ENCODE measurements at regions not wholly inside any gene's neighbourhood (a gene's known extent, or its start where the extent isn't known, plus 50 kb on each side); places are given as distances from the start of the nearest gene placed in this dataset.
"Not testable (repeated sequence)": the region's sequence is repeated elsewhere in the genome, so short reads cannot be mapped to it uniquely, and the experiment has no call there.

DNA sequence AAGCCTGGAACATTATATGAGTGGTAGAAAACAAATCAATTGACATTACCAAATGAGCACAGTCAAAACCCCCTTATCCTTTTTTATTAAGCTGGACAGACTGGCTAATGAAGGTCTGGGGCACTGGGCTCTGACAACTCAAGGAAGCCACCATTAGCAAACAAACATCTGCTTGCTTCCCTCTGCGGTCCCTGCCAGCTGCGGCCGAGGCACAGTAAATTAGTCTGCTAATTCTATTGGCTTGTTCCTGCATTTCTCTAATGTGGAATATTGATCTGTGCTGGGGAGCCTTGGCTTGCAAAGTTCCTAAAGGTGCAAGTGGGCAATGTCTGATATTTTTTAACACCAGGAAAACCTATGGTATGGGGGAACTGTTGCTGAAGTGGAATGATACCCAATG is 300.3 kb downstream of the MTX2 start:
- H3K27me3 Mint-ChIP-seq, result peaks cover 6% of the 10 kb centered on the region
- ATAC-seq, result no peak
- peaks cover 7% of the 10 kb centered on the region for H3K4me1 Mint-ChIP-seq
- H3K36me3 Mint-ChIP-seq, result no peaks in the 10 kb centered on the region
- H3K9me3 Mint-ChIP-seq, result no peaks in the 10 kb centered on the region
- H3K27ac Mint-ChIP-seq, result no peak overlapping the region
- no peak overlapping the region for H3K4me3 Mint-ChIP-seq

DNA sequence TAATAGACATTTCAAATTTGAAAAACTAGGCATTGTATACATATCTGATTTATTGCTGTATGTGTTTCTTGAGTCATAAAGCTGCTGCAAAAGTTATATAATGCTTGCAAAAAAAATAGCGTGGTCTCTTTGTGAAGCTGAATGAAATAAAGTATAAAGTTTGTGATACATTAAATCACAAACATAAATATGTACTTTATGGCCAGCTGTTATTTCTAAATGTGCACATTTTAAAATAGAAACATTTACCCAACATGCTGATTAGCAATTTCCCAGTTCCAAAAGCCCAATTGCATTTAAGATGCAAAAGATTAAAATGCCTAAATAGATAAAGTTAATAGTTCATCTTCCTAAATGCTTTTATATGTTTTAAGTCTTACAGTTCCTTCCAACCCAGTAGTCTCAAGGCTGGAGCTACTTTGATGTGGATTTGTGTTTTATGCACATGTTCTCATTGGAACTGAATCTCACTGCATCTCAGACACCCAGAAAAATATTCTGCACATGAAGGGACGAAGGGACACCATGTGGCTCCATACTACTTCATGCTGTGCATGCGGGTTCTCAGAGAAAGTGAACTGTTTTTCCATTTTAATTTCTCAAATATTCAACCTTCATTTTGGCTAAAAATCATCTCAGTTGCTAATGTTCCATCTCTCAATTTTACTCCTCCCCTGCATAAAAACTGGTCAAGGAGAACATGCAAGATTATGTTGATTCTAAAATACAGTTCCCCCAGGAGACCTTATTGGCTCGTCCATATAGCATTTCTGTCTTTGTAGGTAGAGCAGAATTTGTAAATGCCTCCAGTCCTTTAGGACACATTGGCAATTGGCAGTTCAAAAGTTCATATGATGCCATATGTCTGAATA is 304.6 kb downstream of the MTX2 start:
- peaks cover 1% of the 10 kb centered on the region for H3K4me1 Mint-ChIP-seq
- H3K36me3 Mint-ChIP-seq, result no peaks in the 10 kb centered on the region
- H3K4me3 Mint-ChIP-seq, result no peak overlapping the region
- no peak for ATAC-seq
- H3K9me3 Mint-ChIP-seq, result no peaks in the 10 kb centered on the region
- no peak overlapping the region for H3K27ac Mint-ChIP-seq
- H3K27me3 Mint-ChIP-seq, result peaks cover 16% of the 10 kb centered on the region

DNA sequence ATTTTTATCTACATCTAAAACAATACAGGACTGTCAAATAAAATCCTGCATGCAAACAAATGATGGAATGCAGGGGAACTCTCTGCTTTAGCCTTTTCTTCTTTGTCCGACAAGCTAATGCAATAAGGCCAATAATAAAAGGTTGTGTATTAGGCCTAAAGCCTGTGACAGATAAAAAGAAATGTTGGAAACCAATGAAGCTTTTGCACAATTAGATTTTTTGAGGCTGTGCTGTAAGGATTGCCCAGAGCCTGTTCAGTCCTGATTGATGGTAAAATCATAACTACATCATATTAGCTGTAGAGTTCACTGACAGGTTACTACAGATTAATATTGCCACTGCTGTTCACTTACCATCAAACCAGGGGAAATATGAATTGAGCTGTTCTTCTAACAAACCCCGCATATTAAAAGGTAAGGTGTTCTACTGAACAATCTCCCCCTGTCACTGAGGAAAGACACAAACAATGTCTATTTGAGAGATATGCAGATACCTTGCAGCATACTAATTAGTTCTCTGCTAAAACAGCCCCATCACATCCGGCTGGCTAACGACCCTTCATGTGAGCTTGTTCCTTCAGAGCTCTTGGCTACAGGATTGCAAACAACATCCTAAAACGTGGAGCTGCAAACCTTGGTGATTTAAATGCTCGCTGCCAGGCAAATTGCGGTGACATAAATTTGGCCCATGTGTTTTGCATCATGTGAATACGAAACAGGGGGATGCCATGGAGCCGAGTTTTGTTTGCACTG is 305.4 kb downstream of the MTX2 start:
- no peak overlapping the region for H3K4me3 Mint-ChIP-seq
- H3K36me3 Mint-ChIP-seq, result no peaks in the 10 kb centered on the region
- no peak for ATAC-seq
- no peak overlapping the region for H3K27ac Mint-ChIP-seq
- no peaks in the 10 kb centered on the region for H3K4me1 Mint-ChIP-seq
- peaks cover 16% of the 10 kb centered on the region for H3K27me3 Mint-ChIP-seq
- H3K9me3 Mint-ChIP-seq, result no peaks in the 10 kb centered on the region

DNA sequence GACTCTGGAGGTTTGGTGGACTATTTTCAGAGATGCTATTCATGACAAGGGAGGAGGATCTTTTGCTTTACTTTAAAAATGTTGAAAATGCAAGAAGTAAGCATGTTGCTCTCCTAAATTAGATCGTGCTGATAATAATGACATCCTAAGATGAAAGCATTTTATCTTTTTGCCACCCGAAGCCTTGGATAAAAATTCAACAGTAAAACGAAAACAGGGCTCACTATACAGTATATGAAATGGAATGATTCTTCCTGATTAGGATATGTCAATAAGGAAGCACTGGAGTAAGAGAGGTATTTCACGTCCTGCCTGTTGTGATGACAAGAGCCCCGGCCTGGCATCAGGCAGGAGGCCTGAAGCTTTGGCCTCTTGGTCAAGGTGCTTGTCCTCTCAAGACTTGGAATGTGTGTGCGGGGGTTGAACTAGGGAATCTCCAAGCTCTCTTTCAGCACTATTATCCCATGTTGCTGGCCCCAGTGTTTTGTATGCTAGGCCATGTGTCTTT is 306.0 kb downstream of the MTX2 start:
- Mint-ChIP-seq H3K36me3 (no peaks in the 10 kb centered on the region), H3K9me3 (no peaks in the 10 kb centered on the region), H3K27me3 (peaks cover 16% of the 10 kb centered on the region), H3K27ac (no peak overlapping the region), H3K4me3 (no peak overlapping the region), H3K4me1 (no peaks in the 10 kb centered on the region)
- no peak for ATAC-seq

DNA sequence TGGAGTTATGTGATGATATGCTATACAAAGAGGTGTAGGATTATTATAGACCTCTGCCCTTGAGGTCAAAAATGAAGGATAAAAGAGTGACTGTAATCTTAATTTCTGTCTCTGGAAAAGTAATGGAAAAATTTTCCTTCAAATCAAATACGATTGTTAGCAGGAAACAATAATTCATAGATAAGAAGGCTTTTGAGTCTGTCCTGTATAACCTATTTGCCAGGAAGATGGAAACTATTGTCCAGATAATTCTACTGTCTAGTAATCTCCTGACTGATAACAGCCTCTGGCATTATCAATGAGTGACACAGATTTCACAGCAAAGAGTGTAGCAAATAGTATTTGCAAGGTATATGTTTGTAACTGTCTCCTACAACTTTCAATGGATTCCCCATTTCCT is 307.8 kb downstream of the MTX2 start:
- Mint-ChIP-seq H3K36me3 (no peaks in the 10 kb centered on the region), H3K4me1 (no peaks in the 10 kb centered on the region), H3K27ac (no peak overlapping the region), H3K9me3 (no peaks in the 10 kb centered on the region), H3K4me3 (no peak overlapping the region), H3K27me3 (peaks cover 14% of the 10 kb centered on the region)
- no peak for ATAC-seq

DNA sequence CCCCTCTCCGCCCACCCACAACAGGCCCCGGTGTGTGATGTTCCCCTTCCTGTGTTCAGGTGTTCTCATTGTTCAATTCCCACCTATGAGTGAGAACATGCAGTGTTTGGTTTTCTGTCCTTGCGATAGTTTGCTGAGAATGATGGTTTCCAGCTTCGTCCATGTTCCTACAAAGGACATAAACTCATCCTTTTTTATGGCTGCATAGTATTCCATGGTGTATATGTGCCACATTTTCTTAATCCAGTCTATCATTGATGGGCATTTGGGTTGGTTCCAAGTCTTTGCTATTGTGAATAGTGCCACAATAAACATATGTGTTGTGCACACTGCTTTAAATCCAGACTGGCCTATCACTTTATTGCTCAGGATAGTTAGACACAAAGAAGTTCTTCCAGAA is 309.1 kb downstream of the MTX2 start:
- not testable (repeated sequence) for ATAC-seq, H3K4me1 Mint-ChIP-seq, H3K9me3 Mint-ChIP-seq, H3K4me3 Mint-ChIP-seq, H3K27me3 Mint-ChIP-seq, H3K36me3 Mint-ChIP-seq, H3K27ac Mint-ChIP-seq

DNA sequence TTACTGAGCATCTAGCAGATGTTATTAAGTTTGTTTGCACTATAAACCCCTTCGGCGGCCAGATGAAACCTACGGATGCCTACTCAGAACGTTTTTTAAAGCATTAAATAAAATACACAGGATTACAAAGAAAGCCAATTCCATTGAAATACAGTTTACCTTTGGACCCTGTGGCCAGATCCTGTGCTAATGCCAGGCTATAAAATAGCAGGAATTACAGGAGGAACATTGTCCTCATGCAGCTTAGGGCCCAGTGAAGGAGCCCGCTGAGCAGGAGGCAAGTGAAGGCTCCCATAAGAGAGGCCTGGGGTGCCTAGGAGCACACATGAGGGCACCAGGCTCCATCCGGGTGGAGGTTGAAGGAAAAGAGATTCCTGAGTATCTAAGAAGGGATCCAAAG is 310.4 kb downstream of the MTX2 start:
- no peak for ATAC-seq
- H3K36me3 Mint-ChIP-seq, result no peaks in the 10 kb centered on the region
- no peaks in the 10 kb centered on the region for H3K9me3 Mint-ChIP-seq
- H3K27me3 Mint-ChIP-seq, result peaks cover 10% of the 10 kb centered on the region
- H3K4me3 Mint-ChIP-seq, result no peak overlapping the region
- no peak overlapping the region for H3K27ac Mint-ChIP-seq
- H3K4me1 Mint-ChIP-seq, result no peaks in the 10 kb centered on the region

DNA sequence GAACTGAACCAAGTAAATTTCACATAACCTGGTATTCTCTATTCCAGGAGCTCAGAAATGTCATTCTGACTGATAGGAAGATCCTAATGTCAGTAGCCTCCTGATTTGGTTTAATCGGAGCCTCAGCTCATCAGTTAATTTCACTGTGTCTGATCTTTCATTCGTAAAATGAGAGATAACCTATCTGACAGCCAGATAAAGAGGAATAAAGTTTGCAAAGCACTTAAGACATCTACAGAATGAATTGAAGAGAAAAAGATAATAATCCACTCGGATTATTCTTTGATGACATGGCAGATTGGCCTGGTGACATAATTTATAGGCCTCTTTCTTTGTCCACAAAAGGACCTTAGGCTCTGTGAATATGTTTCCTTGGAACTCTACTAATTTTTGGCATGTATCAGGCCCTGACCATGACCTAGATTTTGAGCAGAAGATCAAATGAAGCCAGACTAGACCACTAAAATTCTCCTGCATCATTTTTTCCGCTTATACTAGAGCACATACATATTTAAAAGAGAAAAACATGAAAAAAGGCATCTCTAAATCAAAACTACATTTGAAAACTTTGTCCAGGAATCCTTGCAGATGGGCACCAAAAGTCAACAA is 312.4 kb downstream of the MTX2 start:
- H3K4me1 Mint-ChIP-seq, result no peaks in the 10 kb centered on the region
- ATAC-seq, result no peak
- no peak overlapping the region for H3K27ac Mint-ChIP-seq
- H3K36me3 Mint-ChIP-seq, result no peaks in the 10 kb centered on the region
- H3K9me3 Mint-ChIP-seq, result no peaks in the 10 kb centered on the region
- no peak overlapping the region for H3K4me3 Mint-ChIP-seq
- peaks cover 13% of the 10 kb centered on the region for H3K27me3 Mint-ChIP-seq

DNA sequence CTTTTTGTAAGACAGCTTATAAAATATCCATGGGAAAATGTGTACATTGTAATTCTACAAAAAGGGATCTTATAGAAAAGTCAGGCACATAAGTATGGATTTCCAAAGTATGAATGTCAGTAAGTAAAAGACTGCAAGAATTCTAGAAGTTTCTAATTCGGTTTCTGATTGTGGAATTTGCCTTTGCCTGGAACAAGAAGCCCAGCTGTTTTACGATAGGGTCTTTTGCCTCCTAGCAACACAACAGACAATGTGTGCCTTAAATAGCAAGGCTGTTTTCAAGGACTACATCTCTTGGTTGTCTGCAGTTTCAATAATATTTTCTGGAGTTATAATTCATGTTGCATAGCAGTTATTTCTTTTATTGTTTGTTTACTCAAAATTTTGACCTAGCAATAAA is 312.9 kb downstream of the MTX2 start:
- Mint-ChIP-seq H3K36me3 (no peaks in the 10 kb centered on the region), H3K4me3 (no peak overlapping the region), H3K9me3 (no peaks in the 10 kb centered on the region), H3K27me3 (peaks cover 13% of the 10 kb centered on the region), H3K27ac (no peak overlapping the region), H3K4me1 (no peaks in the 10 kb centered on the region)
- no peak for ATAC-seq

DNA sequence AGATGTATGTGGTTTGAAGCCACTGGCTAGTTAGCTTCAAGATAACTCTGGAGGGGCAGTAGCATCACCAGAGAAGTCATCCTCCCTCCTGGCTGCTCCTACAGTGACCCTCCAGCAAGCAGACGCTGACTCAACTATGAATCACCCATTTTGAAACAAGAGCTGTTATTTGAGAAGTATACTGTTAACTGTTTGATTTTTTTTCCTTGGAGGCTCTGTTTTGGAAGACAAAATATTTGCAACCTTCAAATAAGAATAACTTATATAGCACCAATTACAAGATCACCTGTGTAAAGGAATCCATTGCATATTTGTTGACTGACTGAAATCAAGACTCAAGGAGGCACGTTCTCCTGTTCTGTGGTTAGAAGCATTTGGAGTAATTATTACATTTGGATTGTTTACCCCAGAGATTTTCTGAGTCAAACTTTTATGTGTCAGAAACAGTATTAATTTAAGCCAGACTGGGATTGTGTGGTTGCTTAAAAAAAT is 313.8 kb downstream of the MTX2 start:
- H3K27me3 Mint-ChIP-seq, result peaks cover 20% of the 10 kb centered on the region
- ATAC-seq, result no peak
- H3K27ac Mint-ChIP-seq, result no peak overlapping the region
- H3K9me3 Mint-ChIP-seq, result no peaks in the 10 kb centered on the region
- no peak overlapping the region for H3K4me3 Mint-ChIP-seq
- no peaks in the 10 kb centered on the region for H3K36me3 Mint-ChIP-seq
- H3K4me1 Mint-ChIP-seq, result no peaks in the 10 kb centered on the region

DNA sequence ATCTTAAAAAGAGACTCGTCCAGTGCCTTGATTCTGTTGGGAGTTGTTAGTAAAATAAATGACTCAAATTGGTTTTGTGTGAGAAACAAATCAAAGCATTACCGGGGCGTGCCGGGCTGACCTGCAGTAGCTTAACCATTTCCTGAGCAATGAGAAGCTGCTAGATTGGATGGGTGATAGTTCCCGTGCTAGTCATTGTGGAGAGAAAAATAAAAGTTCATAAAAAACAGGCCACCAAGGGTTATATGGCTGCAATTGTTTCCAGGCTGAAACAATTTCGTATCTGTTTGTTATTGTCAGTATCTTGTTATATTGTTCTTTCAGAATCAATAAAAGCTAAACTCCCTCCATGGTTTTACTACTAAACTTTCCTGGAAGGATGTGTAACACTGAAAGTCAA is 314.4 kb downstream of the MTX2 start:
- Mint-ChIP-seq H3K36me3 (no peaks in the 10 kb centered on the region), H3K4me1 (no peaks in the 10 kb centered on the region), H3K27ac (no peak overlapping the region), H3K27me3 (peaks cover 20% of the 10 kb centered on the region), H3K4me3 (no peak overlapping the region), H3K9me3 (no peaks in the 10 kb centered on the region)
- no peak for ATAC-seq

DNA sequence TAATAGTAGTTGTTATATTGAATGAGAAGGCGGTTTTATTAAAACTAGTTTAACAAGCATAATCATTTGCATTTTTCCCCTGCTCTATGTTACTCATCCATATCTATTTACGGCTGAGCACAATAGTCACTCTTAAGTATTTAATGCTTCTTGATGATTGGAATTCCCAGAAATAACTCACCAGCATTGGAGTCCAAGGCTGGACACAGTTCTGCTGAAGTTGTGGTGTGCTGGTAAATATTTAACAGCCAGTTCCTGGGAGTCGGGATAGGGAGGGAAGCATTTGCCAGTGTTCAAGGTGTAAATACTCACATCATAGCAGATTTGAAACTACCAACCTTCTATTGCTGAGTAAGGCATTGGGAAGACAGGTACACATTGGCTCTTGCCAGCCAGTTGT is 315.1 kb downstream of the MTX2 start:
- ATAC-seq, result no peak
- no peak overlapping the region for H3K27ac Mint-ChIP-seq
- H3K4me3 Mint-ChIP-seq, result no peak overlapping the region
- H3K27me3 Mint-ChIP-seq, result peaks cover 20% of the 10 kb centered on the region
- no peaks in the 10 kb centered on the region for H3K4me1 Mint-ChIP-seq
- no peaks in the 10 kb centered on the region for H3K36me3 Mint-ChIP-seq
- H3K9me3 Mint-ChIP-seq, result no peaks in the 10 kb centered on the region

DNA sequence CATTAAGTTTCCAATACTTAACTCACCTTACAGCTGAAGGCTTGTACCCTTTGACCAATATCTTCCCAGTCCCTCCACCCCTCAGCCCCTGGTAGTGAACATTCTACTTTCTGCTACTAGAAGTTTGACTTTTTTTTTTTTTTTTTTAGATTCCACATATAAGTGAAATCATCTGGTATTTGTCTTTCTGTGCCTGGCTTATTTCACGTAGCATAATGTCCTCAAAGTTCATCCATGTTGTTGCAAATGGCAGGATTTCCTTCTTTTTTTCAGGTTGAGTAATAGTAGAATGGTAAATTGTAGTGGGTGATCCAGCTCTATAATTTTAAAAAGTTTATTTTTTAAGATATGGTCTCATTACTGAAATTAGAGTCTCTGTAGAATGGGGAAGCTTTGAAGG is 316.0 kb downstream of the MTX2 start:
- ATAC-seq, result no peak
- Mint-ChIP-seq H3K4me3 (no peak overlapping the region), H3K27me3 (peaks cover 20% of the 10 kb centered on the region), H3K9me3 (no peaks in the 10 kb centered on the region), H3K36me3 (no peaks in the 10 kb centered on the region), H3K27ac (no peak overlapping the region), H3K4me1 (no peaks in the 10 kb centered on the region)

DNA sequence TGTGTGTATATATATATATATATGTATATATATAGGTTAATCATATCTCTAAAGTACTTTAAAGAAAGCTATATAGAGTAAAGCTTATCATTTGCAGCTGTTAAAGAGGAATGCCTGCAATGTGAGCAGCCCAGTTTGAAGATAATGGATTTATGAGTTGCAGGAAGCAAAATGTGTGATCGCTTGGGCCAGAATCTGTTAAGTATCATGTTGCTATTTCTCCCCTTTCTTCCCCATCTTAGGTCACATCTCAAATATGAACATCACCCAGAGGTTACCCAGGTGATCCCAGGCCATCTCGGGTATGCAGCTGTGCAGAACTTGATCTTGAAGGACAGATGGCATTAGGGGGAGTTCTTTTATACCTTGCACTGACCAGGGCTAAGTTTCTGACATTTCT is 316.5 kb downstream of the MTX2 start:
- H3K4me1 Mint-ChIP-seq, result no peaks in the 10 kb centered on the region
- no peaks in the 10 kb centered on the region for H3K9me3 Mint-ChIP-seq
- no peak overlapping the region for H3K4me3 Mint-ChIP-seq
- peaks cover 20% of the 10 kb centered on the region for H3K27me3 Mint-ChIP-seq
- no peaks in the 10 kb centered on the region for H3K36me3 Mint-ChIP-seq
- ATAC-seq, result no peak
- H3K27ac Mint-ChIP-seq, result no peak overlapping the region

DNA sequence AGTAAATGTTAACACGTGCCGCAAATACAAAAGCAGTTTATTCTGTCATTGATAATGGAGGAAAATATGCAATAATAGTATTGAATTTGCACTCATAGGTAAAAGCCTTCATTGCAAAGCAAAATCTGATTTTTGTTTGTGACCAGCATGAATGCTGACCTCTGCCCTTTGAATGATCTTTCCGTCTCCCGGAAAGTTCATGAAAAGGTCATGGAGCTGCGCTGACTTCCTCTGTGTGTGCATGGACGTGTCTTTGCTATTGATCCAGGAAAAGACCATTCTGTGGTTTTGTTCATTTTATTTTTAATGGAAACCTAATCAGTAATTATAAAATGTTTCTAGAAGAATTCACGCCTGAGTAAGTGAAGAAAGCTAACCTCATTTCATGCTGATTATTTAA is 320.0 kb downstream of the MTX2 start:
- Mint-ChIP-seq H3K36me3 (no peaks in the 10 kb centered on the region), H3K4me3 (no peak overlapping the region), H3K27me3 (peaks cover 28% of the 10 kb centered on the region), H3K27ac (no peak overlapping the region), H3K9me3 (no peaks in the 10 kb centered on the region), H3K4me1 (no peaks in the 10 kb centered on the region)
- no peak for ATAC-seq
